ENCODE measurements at regions not wholly inside any gene's neighbourhood (a gene's known extent, or its start where the extent isn't known, plus 50 kb on each side); places are given as distances from the start of the nearest gene placed in this dataset.
A peak's percentile ranks its signal among the peaks of the same experiment; 100 is the strongest.

DNA sequence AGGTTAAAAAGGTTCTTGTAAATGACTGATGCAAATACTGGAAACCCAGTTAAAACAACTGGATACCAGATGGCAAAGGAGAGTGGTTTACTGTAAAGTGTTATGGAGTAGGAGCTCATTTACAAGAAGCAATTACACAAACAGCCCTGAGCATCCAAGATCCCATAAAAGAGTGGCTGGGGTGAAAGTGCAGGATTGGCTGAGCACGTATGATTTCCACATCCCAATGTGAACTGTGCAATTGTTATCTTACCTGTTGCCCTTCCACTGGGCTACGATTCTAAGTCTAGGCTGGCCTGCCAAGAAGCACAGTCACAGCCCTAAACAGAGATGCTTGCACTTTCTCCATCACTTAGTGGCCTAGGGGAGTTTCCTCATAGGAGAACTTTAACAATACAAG, 277.6 kb upstream of the RUNX1 start:
- Histone ChIP-seq H3K36me3 (ENCODE audit: control insufficient read depth, insufficient read depth, low read length) (no peaks in the 10 kb centered on the region), H3K27me3 (ENCODE audit: control insufficient read depth, insufficient read depth, low read length) (no peaks in the 10 kb centered on the region), H3K4me3 (ENCODE audit: low read length) (no peak overlapping the region), H3K9me3 (replicated peaks; ENCODE audit: control insufficient read depth, low read depth, low read length) (no peaks in the 10 kb centered on the region), H3K27ac (ENCODE audit: low read length) (no peak overlapping the region), H3K4me1 (ENCODE audit: control insufficient read depth, insufficient read depth, low read length) (peaks cover 11% of the 10 kb centered on the region)
- no peak for DNase-seq
- no CpG with 5 or more reads among the region's 2 CpGs for WGBS (ENCODE audit: insufficient coverage)

DNA sequence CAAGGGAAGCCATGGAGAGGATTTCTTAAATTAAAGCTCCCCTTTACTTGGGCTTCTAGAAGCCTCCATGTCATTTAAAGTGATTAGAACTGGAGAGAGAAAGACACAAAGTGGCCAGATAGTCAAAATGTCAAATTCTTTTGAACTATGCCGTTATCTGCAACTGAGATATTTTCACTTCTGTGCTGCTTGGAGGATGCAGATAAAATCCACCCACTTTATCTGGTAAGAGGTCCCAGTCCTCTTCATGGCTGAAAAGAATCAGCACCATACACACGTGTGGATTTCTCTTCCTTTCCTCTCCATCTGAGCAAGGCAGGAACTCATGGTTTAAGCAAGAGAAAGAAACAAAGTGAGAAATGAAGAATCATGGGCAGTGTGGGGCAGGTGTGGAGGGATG, 276.9 kb upstream of the RUNX1 start:
- no peak overlapping the region for H3K27ac ChIP-seq (ENCODE audit: low read length)
- H3K4me1 ChIP-seq (ENCODE audit: control insufficient read depth, insufficient read depth, low read length): peaks cover 11% of the 10 kb centered on the region
- H3K4me3 ChIP-seq (ENCODE audit: low read length): no peak overlapping the region
- WGBS (ENCODE audit: insufficient coverage): no CpG with 5 or more reads among the region's 2 CpGs
- no peaks in the 10 kb centered on the region for H3K36me3 ChIP-seq (ENCODE audit: control insufficient read depth, insufficient read depth, low read length)
- H3K9me3 ChIP-seq (replicated peaks; ENCODE audit: control insufficient read depth, low read depth, low read length): no peaks in the 10 kb centered on the region
- no peak for DNase-seq
- H3K27me3 ChIP-seq (ENCODE audit: control insufficient read depth, insufficient read depth, low read length): no peaks in the 10 kb centered on the region

DNA sequence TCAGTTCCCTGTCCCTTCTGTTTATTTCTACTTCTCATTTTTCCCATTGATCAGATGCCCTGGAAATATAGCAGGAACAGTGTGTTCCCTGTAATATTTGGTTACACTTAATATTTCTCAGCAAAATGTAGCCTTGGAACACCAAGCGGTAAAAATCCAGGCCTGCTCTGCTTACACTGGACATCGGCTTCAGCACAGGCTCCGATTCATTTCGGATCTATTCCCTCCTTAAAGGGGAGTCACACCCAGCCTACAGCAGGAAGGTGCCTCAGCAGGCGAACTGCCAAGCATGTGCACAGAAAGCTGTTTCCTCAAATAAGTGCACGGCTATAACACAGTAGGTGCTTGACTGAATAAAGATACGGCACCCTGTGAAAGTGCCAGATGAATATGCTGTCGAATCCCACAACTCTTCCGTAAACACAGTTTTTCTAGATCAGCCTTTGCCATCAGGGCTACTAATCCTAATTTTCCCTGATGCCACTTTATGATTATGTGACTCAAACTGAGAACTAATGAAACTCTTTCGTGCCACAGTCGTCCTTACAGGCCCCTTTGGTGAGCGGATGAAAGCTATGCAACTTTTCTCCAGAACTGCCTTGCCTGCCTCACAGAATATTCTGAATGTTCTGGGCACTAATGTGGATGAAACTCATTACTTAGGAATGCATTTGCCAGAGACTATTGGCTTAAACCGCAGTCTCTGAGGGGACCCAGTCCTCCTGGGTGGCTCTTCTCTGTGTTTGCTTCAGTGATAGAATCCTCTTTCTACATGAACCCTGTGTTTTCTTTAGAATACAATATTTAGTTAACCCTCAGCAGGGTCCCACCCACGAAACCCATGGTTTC, 275.5 kb upstream of the RUNX1 start:
- Histone ChIP-seq H3K9me3 (replicated peaks; ENCODE audit: control insufficient read depth, low read depth, low read length) (no peaks in the 10 kb centered on the region), H3K36me3 (ENCODE audit: control insufficient read depth, insufficient read depth, low read length) (no peaks in the 10 kb centered on the region), H3K27ac (ENCODE audit: low read length) (no peak overlapping the region), H3K4me3 (ENCODE audit: low read length) (no peak overlapping the region), H3K4me1 (ENCODE audit: control insufficient read depth, insufficient read depth, low read length) (peaks cover 11% of the 10 kb centered on the region), H3K27me3 (ENCODE audit: control insufficient read depth, insufficient read depth, low read length) (no peaks in the 10 kb centered on the region)
- WGBS (ENCODE audit: insufficient coverage): 66% methylated on average over 12 of the region's 14 CpGs
- DNase-seq: peak; percentile 27

DNA sequence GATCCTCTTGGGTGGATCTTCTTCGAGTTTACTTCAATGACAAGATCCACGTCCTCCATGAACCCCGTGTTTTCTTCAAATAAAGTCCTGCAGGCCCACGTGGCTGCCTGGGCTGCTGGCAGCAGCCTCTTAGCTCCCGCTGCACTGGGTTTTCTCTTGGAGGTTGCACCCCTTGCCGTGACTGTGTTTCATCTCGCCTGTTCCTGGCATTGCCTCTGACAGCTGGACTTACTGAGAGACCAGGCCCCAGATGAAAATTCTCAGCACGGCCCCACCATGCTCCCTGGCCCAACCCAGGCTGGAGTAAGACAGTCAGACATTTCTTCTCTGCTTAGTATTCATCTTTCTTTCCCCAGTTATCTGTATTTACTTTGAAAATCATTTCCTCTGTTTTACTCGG, 274.8 kb upstream of the RUNX1 start:
- Histone ChIP-seq H3K27ac (ENCODE audit: low read length) (no peak overlapping the region), H3K36me3 (ENCODE audit: control insufficient read depth, insufficient read depth, low read length) (no peaks in the 10 kb centered on the region), H3K4me1 (ENCODE audit: control insufficient read depth, insufficient read depth, low read length) (peaks cover 11% of the 10 kb centered on the region), H3K4me3 (ENCODE audit: low read length) (no peak overlapping the region), H3K27me3 (ENCODE audit: control insufficient read depth, insufficient read depth, low read length) (no peaks in the 10 kb centered on the region), H3K9me3 (replicated peaks; ENCODE audit: control insufficient read depth, low read depth, low read length) (no peaks in the 10 kb centered on the region)
- peak; percentile 30 for DNase-seq
- WGBS (ENCODE audit: insufficient coverage): 27% methylated on average over 8 of the region's 9 CpGs

DNA sequence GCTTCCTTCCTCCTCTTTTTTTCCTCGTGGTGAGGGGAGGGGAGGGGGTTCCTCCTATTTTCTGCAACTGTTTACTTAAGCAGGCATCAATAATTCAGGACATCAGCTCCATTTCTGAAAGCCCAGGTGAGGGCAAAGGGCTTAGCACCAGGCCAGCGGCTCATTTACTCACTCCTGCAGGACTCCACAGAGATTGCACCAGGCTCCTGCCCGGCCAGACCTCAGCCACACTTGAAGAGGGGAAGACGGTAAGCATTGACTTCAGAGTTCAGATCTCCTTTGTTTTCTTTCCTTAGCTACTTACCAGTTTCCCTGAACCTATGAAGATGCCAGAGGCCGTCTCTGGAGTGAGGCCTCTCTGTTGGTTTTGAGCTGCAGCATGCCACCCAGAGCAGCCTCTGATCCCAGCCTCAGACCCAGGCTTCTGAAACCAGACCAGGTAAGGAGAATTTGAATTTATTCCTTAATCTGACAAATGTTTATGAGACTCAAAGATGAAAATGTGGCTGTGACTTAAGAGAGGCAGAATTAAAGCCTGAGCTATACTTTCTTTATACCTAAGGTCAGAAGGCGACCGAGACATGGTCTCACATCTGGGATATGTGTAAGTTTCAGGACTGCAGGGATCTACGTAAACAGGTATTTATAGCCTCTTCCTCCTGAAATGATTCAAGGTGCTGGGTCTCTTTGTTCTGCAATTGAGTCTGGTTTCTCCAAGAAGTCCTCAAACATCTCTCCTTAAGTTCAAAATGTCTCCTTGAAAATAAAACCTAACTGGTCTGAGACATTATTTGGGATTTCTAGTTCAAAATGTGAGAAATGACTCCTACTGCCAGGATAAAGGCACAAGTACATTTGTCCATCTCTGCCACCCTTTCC, 272.5 kb upstream of the RUNX1 start:
- 78% methylated on average over 4 of the region's 8 CpGs for WGBS (ENCODE audit: insufficient coverage)
- no peak overlapping the region for H3K4me3 ChIP-seq (ENCODE audit: low read length)
- DNase-seq: no peak

DNA sequence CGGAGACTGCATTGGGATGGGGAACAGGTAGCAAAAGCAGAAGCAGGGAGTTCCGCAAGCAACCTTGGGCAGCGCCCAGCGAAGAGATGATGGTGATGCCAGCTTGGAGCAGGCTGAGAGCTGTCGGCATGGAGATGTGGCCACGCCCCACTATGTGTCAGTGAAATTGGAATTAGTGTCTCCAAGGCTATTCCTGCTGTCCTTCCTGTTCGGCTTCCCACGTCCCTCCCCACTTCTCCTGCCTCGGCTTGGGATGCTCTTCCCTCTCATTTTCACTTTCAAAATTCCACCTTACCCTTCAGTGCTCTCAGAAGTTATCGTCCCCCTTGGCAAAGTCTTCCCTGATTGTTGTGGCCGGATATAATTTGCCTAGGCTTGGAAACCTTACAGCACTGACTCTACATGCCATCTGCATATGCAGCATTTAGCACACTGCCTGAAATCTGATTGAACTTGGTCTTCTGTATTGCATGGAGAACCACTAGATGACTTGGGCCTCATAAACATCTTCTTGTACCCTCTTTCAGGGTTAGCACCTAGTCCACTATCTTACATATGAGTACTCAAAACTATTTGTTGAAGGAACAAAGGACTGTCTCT, 270.7 kb upstream of the RUNX1 start:
- WGBS (ENCODE audit: insufficient coverage): 86% methylated on average over 10 of the region's 11 CpGs
- DNase-seq: no peak
- Histone ChIP-seq H3K27ac (ENCODE audit: low read length) (no peak overlapping the region), H3K4me1 (ENCODE audit: control insufficient read depth, insufficient read depth, low read length) (peaks cover 11% of the 10 kb centered on the region), H3K36me3 (ENCODE audit: control insufficient read depth, insufficient read depth, low read length) (no peaks in the 10 kb centered on the region), H3K9me3 (replicated peaks; ENCODE audit: control insufficient read depth, low read depth, low read length) (no peaks in the 10 kb centered on the region), H3K27me3 (ENCODE audit: control insufficient read depth, insufficient read depth, low read length) (no peaks in the 10 kb centered on the region), H3K4me3 (ENCODE audit: low read length) (no peak overlapping the region)

More for the DNA sequence above, 272.5 kb upstream of the RUNX1 start:
- Histone ChIP-seq H3K27me3 (ENCODE audit: control insufficient read depth, insufficient read depth, low read length) (no peaks in the 10 kb centered on the region), H3K4me1 (ENCODE audit: control insufficient read depth, insufficient read depth, low read length) (peaks cover 11% of the 10 kb centered on the region), H3K36me3 (ENCODE audit: control insufficient read depth, insufficient read depth, low read length) (no peaks in the 10 kb centered on the region), H3K9me3 (replicated peaks; ENCODE audit: control insufficient read depth, low read depth, low read length) (no peaks in the 10 kb centered on the region), H3K27ac (ENCODE audit: low read length) (no peak overlapping the region)

DNA sequence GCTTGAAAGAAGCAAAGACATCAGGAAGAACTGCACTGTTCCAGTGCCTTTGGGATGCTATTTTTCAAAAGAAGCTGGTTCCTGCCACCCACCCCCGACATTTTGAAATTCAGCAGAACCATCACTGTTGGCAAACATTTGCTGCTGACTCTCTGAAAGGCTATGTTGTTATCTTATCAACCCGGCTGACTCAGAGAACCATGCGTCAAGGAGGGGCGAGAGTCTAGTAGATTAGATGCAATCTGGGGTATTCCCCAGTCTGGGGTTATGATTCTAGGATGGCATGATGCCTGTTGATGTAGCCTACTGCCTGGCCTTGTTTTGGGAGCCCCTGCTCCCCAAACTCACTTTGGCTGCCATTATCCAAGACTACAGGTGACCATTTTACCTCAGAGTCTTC, 267.8 kb upstream of the RUNX1 start:
- WGBS (ENCODE audit: insufficient coverage): 67% methylated on average over 1 of the region's 4 CpGs
- H3K27me3 ChIP-seq (ENCODE audit: control insufficient read depth, insufficient read depth, low read length): no peaks in the 10 kb centered on the region
- H3K36me3 ChIP-seq (ENCODE audit: control insufficient read depth, insufficient read depth, low read length): no peaks in the 10 kb centered on the region
- H3K4me1 ChIP-seq (ENCODE audit: control insufficient read depth, insufficient read depth, low read length): no peaks in the 10 kb centered on the region
- H3K9me3 ChIP-seq (replicated peaks; ENCODE audit: control insufficient read depth, low read depth, low read length): no peaks in the 10 kb centered on the region
- no peak overlapping the region for H3K4me3 ChIP-seq (ENCODE audit: low read length)
- no peak for DNase-seq
- no peak overlapping the region for H3K27ac ChIP-seq (ENCODE audit: low read length)

DNA sequence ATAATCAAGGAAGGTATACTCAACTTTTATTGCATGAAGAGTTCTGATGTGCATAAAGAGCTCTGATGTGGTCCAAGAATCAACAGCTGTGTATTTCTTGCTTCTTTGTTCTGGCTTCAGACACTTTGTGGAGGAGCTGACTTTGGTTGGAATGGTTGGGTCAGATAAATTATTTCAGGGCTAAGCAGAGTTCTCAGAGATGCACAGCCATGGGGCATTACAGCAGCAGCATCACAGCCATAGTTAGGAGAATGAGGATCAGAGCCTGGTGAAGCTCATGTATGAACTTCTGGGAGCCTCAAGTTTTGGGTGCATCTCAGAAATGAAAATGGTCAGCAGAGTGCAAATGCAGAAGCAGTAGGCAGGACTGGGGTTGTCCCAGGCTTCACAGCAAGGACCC, 267.4 kb upstream of the RUNX1 start:
- DNase-seq: no peak
- Histone ChIP-seq H3K27ac (ENCODE audit: low read length) (no peak overlapping the region), H3K4me3 (ENCODE audit: low read length) (no peak overlapping the region)

DNA sequence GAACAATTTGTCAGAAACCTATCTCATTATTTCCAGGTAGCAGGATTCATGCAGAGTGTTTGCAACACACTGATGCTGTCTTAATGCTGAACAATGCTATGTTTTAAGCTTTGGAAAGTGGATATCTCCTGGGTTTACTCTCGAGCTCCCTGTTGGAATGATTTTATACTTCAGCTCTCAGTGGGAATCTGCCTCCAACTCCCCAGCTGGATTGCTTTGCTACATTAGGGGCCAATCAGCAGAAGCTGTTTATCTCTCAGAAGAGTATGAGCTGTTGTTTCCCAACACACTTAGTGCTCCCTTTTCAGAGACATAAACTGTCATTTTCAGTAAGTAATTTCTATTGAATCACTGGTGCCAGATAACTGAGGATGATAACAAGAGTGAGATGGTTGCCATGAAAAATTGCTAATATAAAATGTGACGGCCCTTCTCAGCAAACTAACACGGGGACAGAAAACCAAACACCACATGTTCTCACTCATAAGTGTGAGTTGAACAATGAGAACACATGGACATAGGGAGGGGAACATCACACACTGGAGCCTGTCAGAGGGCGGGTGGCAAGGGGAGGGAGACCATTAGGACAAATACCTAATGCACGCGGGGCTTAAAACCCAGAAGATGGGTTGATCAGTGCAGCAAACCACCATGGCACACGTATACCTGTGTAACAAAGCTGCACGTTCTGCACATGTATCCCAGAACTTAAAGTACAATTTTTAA, 265.9 kb upstream of the RUNX1 start:
- no peak overlapping the region for H3K27ac ChIP-seq (ENCODE audit: low read length)

More for the DNA sequence above, 267.4 kb upstream of the RUNX1 start:
- Histone ChIP-seq H3K4me1 (ENCODE audit: control insufficient read depth, insufficient read depth, low read length) (no peaks in the 10 kb centered on the region), H3K9me3 (replicated peaks; ENCODE audit: control insufficient read depth, low read depth, low read length) (no peaks in the 10 kb centered on the region), H3K36me3 (ENCODE audit: control insufficient read depth, insufficient read depth, low read length) (no peaks in the 10 kb centered on the region), H3K27me3 (ENCODE audit: control insufficient read depth, insufficient read depth, low read length) (no peaks in the 10 kb centered on the region)

More for the DNA sequence above, 265.9 kb upstream of the RUNX1 start:
- no peak for DNase-seq
- no peaks in the 10 kb centered on the region for H3K4me1 ChIP-seq (ENCODE audit: control insufficient read depth, insufficient read depth, low read length)
- no peaks in the 10 kb centered on the region for H3K27me3 ChIP-seq (ENCODE audit: control insufficient read depth, insufficient read depth, low read length)
- no peaks in the 10 kb centered on the region for H3K9me3 ChIP-seq (replicated peaks; ENCODE audit: control insufficient read depth, low read depth, low read length)
- H3K4me3 ChIP-seq (ENCODE audit: low read length): no peak overlapping the region
- WGBS (ENCODE audit: insufficient coverage): 40% methylated on average over 2 of the region's 8 CpGs
- no peaks in the 10 kb centered on the region for H3K36me3 ChIP-seq (ENCODE audit: control insufficient read depth, insufficient read depth, low read length)
